A204.1 (cell line): ENCODE measurements at regions not wholly inside any gene's neighbourhood (a gene's known extent, or its start where the extent isn't known, plus 50 kb on each side); places are given as distances from the start of the nearest gene placed in this dataset.

ENCODE experiments used
- FAIRE-seq: peaks from 2 replicates; lab custom pipeline; 2012; peaks lifted over from hg19 to GRCh38; lab: Jason Lieb, UNC

DNA sequence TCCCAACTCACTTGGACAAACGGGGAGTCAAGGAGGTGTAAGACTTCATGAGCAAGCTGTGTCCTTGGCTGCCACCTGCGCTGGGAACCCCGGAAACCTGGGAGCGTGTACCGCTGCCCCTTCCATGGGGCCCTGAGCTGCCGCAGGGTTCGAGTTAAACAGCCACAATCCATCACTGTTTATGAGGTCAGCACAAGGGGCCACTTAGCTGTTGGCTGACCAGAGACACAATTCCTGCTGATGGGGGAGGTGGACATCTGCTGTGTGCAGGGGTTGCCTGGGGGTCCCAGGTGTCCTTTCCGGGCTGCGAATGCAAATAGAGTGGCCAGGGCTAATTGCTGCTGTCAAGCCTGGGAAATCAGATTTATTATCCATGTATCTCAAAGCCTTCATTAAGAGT, 549.3 kb downstream of the BRD1 start:
- no peak for FAIRE-seq

DNA sequence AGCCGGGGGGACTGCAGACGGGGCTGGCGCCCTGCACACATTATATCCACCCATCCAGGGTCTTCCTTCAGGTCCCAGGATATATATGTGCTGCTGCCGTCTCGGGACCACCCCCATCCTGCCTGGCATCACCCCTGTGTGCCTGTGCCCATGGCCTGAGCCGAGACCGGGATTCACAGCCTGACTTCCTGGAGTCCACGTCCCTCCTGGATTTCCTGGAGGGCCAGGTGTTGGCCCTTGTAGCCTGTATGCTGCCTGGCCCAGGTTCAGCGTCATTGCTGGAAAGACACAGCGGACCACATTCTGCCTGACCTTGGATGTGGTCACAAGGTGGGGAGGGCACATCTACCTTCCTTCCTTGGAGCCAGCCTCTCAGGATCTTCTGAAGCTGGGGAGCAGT, 551.1 kb downstream of the BRD1 start:
- no peak for FAIRE-seq

DNA sequence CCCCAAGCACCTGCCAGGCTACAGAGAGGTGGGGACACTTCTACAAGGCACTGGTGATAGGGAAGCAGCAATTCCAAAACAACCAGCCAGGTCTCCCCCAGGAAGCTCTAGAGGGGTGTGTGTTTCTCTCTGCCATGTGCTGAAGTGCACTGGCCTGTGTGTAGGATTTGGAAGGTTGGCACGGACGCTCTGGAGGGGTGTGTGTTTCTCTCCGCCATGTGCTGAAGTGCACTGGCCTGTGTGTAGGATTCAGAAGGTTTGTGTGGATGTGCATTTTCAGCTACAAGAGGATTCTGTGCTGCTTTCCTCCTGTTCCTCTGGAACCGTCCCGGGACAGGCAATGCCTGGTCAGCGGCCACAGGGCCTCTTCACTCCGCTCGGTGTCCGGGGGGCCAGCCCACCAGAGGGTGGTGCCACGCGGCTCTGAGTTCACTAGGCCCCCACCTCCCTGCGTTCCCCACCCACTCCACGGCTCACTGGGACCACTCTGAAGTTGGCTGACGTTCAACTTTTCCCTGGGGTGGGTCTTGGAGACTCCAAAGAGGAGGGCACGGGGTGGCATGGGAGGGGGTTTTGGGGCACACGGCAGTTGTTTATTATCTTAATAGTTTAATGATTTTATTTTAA, 552.8 kb downstream of the BRD1 start:
- no peak for FAIRE-seq

DNA sequence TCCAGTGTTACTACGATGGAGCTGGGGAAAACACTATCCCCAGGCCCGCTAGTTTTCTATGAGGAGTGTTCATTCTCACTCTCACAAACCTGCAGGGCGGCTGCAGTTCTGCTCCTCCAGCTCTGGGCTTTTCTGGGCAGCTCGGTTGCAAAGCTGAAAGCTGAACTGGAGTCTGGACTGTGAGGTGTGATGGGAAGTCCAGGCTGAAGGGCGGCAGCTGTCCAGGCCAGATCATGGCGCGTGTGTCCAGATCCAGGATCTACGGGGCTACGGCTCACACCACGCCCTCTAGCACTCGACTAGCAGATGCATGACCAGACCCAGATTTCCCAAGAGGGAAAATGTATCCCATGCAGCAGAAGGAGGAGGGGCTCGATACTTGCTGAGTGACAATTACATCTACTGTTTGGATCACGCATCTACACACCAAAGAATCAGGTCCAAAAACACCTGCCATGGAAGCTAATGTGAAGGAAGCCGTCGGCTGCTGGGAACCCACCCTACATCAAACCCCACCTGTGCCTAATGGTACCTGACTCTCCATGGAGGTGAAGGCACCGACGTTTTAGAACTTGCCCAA, 555.0 kb downstream of the BRD1 start:
- FAIRE-seq = no peak

DNA sequence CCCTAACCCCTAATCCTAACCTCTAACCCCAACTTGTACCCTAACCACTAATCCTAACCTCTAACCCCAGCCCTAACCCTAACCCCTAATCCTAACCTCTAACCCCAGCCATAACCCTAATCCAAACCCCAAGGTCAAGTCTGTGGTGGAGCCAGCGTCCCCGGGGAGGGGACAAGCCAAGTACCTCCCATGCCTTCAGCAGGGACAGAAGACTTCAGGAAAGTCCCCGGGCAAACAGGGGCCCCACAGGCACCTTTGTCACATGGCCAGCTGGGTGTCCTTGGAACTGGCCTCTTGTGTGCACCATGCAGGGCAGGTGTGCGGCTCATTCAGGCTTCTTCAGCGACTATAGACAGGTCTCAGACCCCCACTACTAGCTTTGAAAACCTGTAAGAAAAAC, 555.8 kb downstream of the BRD1 start:
- FAIRE-seq = no peak

DNA sequence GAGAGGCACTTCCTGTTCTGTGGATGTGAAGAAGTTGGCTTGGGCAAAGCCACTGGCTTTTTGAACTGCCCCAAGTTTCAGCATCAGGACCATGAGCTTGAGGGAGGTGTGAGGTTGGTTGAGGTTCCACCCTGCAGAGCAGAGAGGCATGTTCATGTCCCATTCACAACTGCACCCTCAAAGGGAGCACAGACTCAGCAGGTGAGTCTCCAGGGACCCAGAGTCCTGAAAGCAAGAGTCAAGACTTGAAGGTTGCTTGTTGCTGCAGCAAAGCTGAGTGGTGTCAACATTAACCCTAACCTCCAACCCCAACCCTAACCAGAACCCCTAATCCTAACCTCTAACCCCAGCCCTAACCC, 556.3 kb downstream of the BRD1 start:
- no peak for FAIRE-seq

DNA sequence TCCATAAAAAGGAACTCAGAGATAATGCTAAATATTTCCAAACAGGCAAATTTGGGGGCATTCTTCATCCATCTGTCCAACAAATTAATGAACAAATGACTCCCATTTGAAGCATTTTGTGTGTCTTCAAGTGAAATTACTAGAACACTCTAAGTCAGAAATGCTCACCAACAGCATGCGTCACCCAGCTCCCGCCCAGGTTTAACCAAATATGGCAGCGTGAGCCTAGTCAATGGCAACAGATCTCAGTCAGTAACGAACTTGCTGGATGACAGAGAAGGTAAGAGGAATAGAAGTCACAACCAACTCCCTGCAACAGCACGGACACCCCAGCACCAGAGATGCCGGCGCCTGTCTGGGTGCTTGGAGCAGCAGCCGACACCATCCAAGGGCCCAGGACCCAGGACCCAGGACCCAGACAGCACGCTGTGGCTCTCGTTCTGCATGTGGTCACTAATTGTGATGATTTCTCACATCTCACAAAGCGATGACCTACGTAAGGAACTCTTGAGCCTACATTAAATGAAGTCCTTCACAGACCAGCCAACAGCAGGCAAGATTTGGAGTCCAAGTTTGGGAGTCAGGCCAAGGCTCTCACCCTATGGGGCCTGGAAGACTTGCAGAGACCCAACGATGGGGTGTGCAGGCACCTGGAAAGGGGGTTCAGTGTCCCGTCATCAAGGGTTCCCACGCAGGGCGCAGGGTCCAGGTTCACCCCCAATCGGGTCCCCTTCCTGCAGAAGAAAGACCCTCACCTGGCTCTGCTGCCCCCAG, 556.9 kb downstream of the BRD1 start:
- no peak for FAIRE-seq

DNA sequence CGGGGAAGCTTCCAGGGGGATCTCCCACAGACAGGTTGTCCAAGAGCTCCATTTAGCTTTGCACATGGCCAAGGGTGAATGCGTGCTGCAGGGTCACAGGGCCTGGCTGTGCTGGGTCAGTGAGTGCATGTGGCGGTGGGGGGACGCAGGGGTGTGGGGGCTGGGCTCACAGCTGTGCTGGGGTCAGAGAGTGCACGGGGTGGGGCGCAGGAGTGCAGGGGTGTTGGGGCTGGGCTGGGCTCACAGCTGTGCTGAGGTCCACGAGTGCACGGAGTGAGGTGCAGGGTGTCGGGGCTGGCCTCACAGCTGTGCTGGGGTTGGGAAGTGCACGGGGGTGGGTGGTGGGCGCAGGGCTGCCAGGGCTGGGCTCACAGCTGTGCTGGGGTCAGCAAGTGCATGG, 557.7 kb downstream of the BRD1 start:
- no peak for FAIRE-seq

DNA sequence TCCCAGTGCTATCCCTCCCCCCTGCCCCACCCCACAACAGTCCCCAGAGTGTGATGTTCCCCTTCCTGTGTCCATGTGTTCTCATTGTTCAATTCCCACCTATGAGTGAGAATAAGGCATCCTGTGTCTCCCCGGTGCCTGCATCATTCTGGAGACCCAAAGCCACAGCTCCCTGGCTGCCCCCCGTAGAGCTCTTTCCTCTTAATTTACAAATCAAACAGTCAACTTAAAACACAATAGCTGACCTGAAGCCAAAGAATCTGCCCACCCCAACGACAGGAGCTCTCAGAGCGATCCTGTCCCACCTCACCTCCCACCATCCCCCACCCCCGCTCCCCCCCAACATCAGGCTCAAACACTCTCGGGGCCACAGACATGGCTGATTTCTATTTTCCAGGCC, 558.3 kb downstream of the BRD1 start:
- FAIRE-seq = no peak

DNA sequence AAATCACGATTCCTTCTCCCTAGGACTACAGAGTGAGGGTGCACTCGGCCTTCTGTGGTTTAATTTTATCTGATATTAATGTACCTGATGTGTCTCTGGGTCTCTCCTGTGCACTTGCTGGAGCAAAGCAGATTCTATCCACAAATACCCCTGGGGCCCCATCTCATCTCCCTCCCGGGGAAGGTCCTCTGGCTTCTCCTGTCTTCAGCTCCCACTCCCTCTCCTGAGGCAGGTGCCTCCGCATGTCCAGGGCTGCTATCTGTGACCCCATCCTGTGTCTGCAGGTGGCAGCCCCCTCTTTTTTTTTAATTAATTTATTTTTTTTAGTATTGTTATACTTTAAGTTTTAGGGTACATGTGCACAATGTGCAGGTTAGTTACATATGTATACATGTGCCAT, 558.7 kb downstream of the BRD1 start:
- no peak for FAIRE-seq

DNA sequence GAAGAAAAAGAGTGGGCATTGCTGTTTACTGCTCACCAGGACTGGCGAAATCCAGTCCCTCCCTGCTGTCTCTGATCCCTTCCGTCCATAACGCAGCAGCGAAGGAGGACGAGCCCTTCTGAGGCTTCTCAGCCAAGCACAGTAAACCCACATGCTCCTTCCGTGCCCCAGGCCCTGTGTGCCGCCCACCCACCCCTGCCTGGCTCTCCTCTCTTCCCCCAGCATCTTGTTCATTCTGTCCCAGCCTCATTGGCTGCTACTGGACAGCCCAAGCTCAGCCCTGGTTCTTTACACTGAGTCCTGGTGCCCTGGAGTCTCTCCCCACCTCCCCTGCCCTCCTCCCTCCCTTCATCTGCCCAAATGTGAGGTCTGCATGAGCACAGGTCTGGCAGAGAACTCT, 559.7 kb downstream of the BRD1 start:
- FAIRE-seq = no peak

DNA sequence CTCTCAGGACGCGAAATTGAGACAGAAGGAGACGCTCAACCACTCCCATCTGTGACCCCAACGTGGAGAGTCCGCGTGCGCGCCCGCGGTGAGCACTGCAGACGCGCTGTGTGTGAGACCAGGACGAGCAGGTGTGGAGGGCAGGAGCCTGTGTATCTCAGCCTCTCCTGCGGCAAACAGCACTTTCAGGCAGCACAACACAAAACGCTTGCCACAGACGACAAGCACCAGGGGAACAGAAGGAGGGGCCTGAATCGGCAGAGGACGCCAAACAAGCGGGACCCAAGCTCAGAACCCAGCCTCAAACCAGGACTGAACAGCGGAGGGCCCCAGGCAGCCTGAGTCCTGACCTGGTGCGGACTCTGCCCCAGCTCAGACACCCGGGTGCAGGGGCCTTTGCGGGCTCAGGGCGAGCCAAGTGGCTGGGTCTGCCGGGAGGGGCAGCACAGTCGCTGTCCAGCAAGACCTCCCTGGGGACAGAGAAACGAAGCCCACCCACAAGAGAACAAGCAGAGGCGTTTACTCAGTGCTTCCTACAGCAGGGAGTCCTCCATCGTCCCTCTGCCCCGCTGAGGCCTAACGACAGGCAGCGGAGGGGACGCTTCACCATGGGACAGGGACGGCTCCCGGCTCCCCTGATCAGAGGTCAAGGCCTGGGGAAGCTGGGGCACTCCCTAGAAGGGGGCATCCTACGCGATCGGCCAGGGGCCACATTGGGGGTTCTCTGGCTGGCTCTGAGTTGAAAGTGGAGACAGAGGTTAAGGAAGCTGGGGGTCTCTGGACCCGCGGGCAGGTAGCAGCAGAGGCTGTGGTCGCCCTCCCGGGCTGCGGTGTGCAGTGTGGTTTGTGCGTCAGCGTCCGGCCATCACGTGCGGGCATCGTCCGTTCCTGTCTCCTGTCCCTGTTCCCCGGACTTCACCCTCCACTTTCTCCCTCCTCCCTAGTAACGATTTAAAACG, 560.8 kb downstream of the BRD1 start:
- no peak for FAIRE-seq

DNA sequence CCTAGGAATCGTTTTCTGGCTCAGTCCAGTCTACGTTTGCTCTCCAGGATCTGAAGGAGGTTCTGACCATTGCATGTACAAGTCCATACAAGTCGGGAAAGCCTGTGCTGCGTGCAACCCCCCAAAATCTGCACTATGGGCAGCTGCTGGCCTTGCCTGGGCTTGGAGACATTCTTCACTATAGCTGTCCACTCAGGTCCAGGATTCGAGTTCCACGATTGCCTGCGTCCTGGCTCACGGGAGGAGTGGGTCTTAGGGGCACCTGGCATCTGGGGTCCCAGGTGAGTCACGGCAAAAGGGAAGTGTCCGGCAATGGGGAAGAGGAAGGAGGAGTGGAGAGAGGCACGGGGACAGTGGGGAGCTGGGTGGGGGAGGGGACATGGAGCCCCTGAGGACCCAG, 563.0 kb downstream of the BRD1 start:
- no peak for FAIRE-seq

DNA sequence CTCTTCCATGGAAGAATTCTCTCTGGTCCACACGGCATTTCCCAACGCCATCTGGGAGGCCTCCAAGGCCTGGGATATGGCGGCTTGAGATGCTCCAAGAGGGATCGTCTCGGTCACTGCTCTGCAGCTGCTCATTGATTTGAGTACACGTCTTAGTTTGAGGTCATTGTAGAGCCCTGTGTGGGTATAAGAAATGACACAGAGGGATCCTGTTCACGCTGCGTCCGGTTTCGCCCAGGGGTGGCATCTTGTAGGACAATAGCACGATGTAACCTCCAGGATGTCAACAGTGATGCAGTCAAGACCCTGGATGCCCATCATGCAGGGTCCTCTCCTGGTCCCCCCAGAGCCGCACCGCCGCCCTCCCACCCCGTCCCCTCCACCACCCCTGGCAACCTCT, 564.6 kb downstream of the BRD1 start:
- FAIRE-seq = no peak

DNA sequence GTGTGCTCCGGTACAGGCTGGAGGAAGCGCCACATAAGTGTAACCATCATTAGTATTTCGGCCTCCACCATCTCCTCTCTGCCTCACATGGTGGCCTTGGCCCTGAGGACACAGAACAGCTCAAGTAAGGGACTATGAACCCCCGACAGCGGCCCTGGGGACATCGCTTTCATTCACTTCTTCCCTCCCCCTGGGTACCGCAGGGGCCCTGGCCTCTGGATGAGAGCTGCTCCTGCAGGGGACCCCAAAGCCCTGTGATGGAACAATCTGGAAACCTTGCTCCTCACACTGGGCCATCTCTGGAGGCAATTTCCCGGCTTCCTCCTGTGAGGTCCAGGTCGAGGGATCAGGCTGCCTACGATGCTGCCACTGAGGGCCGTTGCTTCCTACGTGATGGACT, 565.5 kb downstream of the BRD1 start:
- no peak for FAIRE-seq

DNA sequence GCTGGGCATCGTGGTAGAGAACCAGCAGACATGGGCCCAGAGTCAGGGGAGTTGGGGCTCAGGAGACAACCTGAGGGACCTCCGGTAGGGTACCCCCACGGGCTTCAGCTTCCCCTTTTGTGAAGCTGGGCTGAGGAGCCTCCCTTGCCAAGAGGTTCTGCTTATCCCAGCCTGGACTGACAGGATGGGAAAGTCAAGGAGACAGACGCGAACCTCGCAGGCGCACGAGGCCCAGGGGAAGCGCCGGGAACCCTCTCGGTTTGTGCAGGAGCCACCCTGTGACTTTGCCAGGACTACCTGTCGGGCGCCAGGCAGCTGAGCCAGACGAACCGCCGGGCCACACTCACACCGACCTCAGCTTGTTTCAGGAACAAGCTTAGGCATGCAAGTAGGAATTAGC, 566.1 kb downstream of the BRD1 start:
- no peak for FAIRE-seq

DNA sequence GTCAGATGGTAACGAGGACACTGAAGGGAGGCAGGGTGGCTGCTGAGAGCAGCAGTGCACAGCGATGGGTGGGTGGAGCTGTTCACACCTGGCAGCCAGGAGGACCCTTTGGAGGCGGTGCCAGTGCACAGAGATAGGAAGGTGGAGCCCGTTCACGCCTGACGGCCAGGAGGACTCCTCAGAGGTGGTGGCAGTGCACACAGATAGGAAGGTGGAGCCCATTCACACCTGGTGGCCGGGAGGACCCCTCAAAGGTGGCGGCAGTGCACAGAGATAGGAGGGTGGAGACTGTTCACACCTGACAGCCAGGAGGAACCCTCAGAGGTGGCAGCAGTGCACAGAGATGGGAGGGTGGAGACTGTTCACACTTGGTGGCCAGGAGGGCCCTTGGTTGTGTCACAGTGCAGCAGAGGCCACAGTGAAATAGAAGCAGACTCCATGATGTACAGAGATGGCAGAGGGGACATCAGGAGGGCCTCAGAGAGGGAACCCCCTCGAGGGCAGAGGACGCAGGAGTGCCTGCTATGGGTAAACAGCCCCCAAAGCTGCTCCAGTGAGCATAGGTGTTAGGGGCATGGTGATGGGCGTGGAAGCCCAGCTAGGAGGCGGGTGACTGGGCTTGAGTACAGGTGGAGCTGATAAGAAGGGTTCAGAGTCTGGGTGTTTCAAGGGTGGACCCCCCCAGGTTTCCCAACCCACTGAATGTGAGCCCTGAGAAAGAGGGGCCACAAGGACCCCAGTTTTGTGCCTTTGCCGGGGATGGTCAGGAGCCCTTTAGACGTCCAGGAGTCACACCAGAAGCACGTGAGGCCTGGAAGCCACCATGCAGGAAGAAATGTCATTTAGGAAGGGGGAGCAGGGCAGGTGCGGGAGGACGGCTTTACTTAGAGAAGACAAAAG, 566.7 kb downstream of the BRD1 start:
- no peak for FAIRE-seq

DNA sequence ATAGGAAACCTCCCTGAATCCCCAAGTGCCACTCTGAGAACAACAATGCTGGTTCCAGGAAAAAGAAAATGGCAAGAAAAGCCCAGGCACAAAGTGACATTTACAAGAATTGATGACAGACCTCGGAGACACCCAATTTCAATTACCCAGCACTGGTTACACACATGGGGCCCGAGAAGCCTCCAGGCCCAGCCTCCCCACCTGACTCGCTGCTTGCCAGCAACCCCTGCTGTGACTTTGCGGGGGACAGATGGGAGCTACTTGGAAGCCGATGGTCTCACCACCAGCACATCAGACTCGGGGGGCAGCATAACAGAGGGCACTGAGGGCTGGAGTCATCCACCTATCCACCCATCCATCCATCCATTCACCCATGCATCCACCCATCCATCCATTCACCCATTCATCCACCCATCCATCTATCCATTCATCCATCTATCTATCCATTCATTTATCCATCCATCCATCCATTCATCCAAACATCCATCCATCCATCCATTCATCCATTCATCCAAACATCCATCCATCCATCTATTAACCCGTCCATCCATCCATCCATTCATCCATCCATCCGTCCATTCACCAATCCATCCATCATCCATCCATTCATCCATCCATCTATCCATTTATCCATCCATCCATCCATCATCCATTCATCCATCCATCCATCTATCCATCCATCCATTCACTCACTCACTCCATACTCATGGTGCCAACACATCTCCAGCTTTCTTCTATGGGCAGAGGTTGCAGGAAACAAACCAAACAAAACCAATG, 567.6 kb downstream of the BRD1 start:
- no peak for FAIRE-seq

DNA sequence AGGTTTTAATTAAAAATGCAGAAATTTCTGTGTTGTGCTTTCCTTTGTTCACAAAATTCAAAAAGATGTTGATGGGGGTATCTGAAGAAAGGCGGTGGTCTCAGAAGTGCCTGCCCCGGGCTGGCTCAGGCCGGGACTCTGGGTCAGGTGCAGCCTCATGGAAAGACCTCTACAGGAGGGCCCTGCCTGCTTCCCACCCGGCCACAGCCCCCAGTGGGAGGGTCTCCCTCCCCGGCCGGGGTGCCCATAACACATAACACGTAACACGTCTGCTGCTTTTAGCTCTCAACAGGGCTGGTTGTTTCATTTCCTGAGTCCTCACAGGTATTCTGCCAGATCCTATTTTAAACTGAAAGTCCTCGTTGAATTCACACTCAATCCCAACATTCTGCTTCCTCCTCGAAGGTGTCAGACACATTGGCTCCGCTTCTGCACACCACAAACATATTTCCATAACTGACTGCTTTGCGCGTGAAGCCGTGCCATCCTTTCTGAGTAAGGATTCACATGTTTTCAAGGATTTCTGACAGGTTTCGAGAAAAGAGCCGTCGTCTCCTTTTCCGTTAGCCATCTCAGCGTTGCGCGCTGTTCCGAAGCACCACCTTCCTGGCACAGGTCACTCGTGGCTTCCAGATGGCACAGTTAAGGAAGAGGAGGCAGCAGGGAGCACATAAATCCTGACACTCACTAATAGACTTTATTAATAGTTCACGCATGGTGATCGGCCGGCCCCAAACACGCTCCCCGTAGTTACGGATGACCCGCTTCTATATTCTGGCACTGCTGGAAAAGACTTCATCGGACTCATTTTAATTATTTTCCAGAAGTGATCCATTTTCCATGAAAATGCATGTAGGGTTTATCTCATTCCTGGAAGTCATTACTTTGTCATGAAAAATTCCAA, 569.3 kb downstream of the BRD1 start:
- no peak for FAIRE-seq

DNA sequence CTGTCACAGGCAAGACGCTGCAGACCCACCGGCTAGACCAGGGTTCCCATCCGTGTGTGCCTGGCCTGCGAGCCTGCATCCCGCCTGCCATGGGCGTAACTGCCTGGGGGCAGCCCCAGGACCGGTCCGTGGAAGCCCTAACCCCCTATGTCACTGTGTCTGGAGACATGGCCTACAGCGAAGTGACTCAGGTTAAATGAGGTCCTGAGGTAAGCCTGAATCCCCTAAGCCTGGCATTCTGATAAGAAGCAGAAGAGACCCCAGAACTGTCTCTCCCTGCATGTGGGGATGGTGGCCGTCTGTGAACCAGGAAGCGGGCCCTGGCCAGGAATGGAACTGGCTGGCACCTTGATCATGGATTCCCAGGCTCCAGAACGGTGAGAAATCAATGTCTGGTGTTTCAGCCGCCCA, 570.1 kb downstream of the BRD1 start:
- no peak for FAIRE-seq
